Loucy (cell line): ENCODE measurements at regions not wholly inside any gene's neighbourhood (a gene's known extent, or its start where the extent isn't known, plus 50 kb on each side); places are given as distances from the start of the nearest gene placed in this dataset.

Experiments
- H2AFZ ChIP-seq: fragments of 200-600 bp; sonication (generic); 2 replicates; pipeline ENCODE4 v1.6.0; 2016; ENCODE audit warnings: antibody characterized with exemption, mild to moderate bottlenecking, low read length, moderate library complexity
- H3F3A ChIP-seq: fragments of 200-600 bp; 2 replicates; pipeline ENCODE4 v1.6.0; 2016; ENCODE audit warnings: antibody characterized with exemption, low read depth, mild to moderate bottlenecking
- H3K27me3 ChIP-seq: fragments of 200-600 bp; sonication (generic); 2 replicates; pipeline ENCODE4 v1.6.1; 2014; ENCODE audit warnings: low read length, mild to moderate bottlenecking; ENCODE audit not compliant: insufficient read depth, poor library complexity, severe bottlenecking
- H3K36me3 ChIP-seq: fragments of 200-600 bp; sonication (generic); 2 replicates; pipeline ENCODE4 v1.6.1; 2016; ENCODE audit warnings: low read length; ENCODE audit not compliant: insufficient read depth
- H3K4me1 ChIP-seq: fragments of 200-600 bp; sonication (generic); 2 replicates; pipeline ENCODE4 v1.5.1; 2014; ENCODE audit warnings: low read length, mild to moderate bottlenecking; ENCODE audit not compliant: insufficient read depth, poor library complexity, severe bottlenecking
- H3K4me2 ChIP-seq: fragments of 200-600 bp; sonication (generic); 2 replicates; pipeline ENCODE4 v1.6.0; 2014; ENCODE audit warnings: antibody characterized with exemption, low read length, low read depth, mild to moderate bottlenecking; ENCODE audit not compliant: poor library complexity, severe bottlenecking
- H3K4me3 ChIP-seq: fragments of 200-600 bp; sonication (generic); 2 replicates; pipeline ENCODE4 v1.5.1; 2014; ENCODE audit warnings: low read length, mild to moderate bottlenecking, mixed read lengths; ENCODE audit not compliant: poor library complexity, severe bottlenecking
- H3K79me2 ChIP-seq: fragments of 200-600 bp; sonication (generic); 2 replicates; pipeline ENCODE4 v1.6.1; 2014; ENCODE audit warnings: low read length; ENCODE audit not compliant: insufficient read depth
- H3K9ac ChIP-seq: fragments of 200-600 bp; sonication (generic); 2 replicates; pipeline ENCODE4 v1.6.0; 2014; ENCODE audit warnings: mild to moderate bottlenecking, low read depth, low read length, moderate library complexity; ENCODE audit not compliant: poor library complexity, severe bottlenecking
- H3K9me2 ChIP-seq: fragments of 200-600 bp; sonication (generic); replicated peaks from 2 replicates; pipeline ENCODE4 v1.6.1; 2016; ENCODE audit warnings: low read depth, low read length, mixed read lengths
- H3K9me3 ChIP-seq: fragments of 200-600 bp; sonication (generic); 2 replicates; pipeline ENCODE4 v1.6.1; 2014; ENCODE audit warnings: mild to moderate bottlenecking, antibody characterized with exemption, low read length, low read depth; ENCODE audit not compliant: insufficient read depth
- H4K20me1 ChIP-seq: fragments of 200-600 bp; sonication (generic); 2 replicates; pipeline ENCODE4 v1.6.0; 2014; ENCODE audit warnings: antibody characterized with exemption, low read length, mild to moderate bottlenecking; ENCODE audit not compliant: insufficient read depth, poor library complexity, severe bottlenecking
- EZH2phosphoT487 ChIP-seq: fragments of 200-600 bp; IDR thresholded peaks from 2 replicates; pipeline ENCODE4 v1.6.1; 2018; ENCODE audit warnings: antibody characterized with exemption, mild to moderate bottlenecking, moderate library complexity, borderline replicate concordance
- TF ChIP-seq, protein P1 (sequence below): fragments of 200-600 bp; sonication (generic); conservative IDR thresholded peaks from 2 replicates; pipeline ENCODE4 v1.5.1; 2014; ENCODE audit warnings: mild to moderate bottlenecking, antibody characterized with exemption, low read length

DNA sequence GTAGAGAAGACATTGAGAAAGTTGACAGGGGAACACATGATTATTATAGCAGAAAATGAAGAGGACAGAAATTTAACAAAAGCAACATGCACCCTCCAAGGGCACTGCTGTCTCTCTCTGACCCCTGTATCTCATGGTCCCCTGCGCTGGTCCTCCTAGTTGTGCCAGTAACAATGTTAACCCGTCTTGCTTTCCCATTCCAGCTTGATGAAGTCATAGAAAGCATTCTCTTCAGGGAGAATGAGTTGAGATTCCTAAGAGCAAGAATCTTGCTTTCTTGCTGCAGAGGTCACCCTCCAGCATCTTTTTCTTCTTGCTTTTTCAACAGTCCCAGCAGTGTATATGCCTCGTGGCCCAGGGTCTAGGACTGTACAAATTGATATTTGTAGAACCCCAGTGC lies 279.6 kb upstream of the ADAMTSL1 start:
- no peak overlapping the region for H2AFZ ChIP-seq
- no peaks in the 10 kb centered on the region for H3K4me1 ChIP-seq
- no peak overlapping the region for H3K4me2 ChIP-seq
- no peaks in the 10 kb centered on the region for H3K9me3 ChIP-seq
- no peaks in the 10 kb centered on the region for H3K36me3 ChIP-seq
- H3F3A ChIP-seq, result no peaks in the 10 kb centered on the region
- no peaks in the 10 kb centered on the region for H3K9me2 ChIP-seq
- H3K9ac ChIP-seq, result no peak overlapping the region
- no peaks in the 10 kb centered on the region for H3K27me3 ChIP-seq
- TF ChIP-seq EZH2phosphoT487, result no peak
- no peaks in the 10 kb centered on the region for H3K79me2 ChIP-seq
- no peaks in the 10 kb centered on the region for H4K20me1 ChIP-seq
- H3K4me3 ChIP-seq, result no peak overlapping the region

DNA sequence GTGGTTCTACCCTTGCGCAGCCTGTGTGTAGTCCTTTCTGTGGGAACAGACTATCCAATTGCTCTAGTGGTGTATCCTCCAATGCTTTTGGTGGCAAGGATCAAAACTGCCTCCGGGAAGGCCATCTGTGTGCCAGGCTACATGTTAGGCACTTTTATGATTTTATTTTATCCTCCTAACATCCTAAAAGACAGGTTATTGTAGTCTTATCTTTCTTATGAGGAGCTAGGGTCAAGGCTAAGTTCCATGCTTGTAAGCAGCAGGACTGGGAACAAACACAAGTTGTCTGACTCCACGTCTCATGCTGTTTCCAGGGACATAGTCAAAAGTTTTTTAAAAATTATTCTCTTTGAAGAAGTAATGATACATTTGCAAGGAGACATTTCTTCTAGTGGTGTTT lies 278.7 kb upstream of the ADAMTSL1 start:
- Histone ChIP-seq H3K9me3 (no peaks in the 10 kb centered on the region), H3F3A (no peaks in the 10 kb centered on the region), H3K27me3 (no peaks in the 10 kb centered on the region), H3K4me1 (no peaks in the 10 kb centered on the region), H3K36me3 (no peaks in the 10 kb centered on the region), H3K4me3 (no peak overlapping the region), H3K4me2 (no peak overlapping the region), H2AFZ (no peak overlapping the region), H3K9ac (no peak overlapping the region), H3K9me2 (no peaks in the 10 kb centered on the region), H4K20me1 (no peaks in the 10 kb centered on the region), H3K79me2 (no peaks in the 10 kb centered on the region)
- TF ChIP-seq EZH2phosphoT487, result no peak
- TF ChIP-seq, protein P1, sequence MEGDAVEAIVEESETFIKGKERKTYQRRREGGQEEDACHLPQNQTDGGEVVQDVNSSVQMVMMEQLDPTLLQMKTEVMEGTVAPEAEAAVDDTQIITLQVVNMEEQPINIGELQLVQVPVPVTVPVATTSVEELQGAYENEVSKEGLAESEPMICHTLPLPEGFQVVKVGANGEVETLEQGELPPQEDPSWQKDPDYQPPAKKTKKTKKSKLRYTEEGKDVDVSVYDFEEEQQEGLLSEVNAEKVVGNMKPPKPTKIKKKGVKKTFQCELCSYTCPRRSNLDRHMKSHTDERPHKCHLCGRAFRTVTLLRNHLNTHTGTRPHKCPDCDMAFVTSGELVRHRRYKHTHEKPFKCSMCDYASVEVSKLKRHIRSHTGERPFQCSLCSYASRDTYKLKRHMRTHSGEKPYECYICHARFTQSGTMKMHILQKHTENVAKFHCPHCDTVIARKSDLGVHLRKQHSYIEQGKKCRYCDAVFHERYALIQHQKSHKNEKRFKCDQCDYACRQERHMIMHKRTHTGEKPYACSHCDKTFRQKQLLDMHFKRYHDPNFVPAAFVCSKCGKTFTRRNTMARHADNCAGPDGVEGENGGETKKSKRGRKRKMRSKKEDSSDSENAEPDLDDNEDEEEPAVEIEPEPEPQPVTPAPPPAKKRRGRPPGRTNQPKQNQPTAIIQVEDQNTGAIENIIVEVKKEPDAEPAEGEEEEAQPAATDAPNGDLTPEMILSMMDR, result no peak

DNA sequence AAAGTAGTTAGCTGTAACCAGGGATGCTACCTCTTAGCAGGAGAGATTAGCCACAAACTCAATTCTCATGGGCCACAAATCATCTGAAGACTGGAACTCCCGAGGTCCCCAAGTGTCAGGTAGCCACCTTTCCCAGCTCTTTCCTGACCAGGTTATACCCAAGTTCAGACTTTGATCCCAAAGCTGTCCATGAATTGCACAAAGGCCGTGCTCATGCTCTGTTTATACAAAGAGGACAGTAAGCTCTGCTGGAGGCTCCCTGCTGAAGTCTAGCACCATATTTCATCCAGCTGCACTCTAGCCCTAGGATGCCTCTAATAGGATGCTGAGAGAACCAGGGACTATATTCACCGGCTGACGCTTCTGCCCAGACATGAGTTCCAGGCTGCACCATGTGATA lies 271.0 kb upstream of the ADAMTSL1 start:
- Histone ChIP-seq H3K4me1 (no peaks in the 10 kb centered on the region), H3F3A (no peaks in the 10 kb centered on the region), H3K9me3 (no peaks in the 10 kb centered on the region), H3K9ac (no peak overlapping the region), H3K4me3 (no peak overlapping the region), H4K20me1 (no peaks in the 10 kb centered on the region), H3K9me2 (no peaks in the 10 kb centered on the region), H2AFZ (no peak overlapping the region), H3K4me2 (no peak overlapping the region), H3K36me3 (no peaks in the 10 kb centered on the region), H3K79me2 (no peaks in the 10 kb centered on the region), H3K27me3 (no peaks in the 10 kb centered on the region)
- TF ChIP-seq, protein P1, result no peak
- no peak for TF ChIP-seq EZH2phosphoT487

DNA sequence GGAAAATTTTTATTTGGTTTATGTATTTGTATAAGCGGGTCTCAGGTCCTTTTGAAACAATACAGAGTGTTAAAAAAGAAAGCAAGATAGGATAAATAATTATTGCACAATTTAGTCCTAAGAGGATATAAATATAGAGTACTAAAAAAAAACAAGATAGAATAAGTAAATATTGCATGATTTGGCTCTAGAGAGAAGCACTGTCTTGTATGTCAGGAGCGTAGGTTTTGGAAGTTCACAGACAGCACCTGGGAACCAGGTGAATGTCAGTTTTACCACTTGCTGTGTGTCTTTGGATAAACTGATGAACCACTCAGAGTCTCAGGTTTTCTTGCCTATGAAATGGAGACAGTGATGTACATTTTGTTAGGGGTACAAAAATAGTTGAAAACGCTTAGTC lies 266.2 kb upstream of the ADAMTSL1 start:
- no peaks in the 10 kb centered on the region for H3K36me3 ChIP-seq
- H3K4me2 ChIP-seq, result no peak overlapping the region
- no peak overlapping the region for H3K9ac ChIP-seq
- TF ChIP-seq EZH2phosphoT487, result no peak
- TF ChIP-seq, protein P1, result no peak
- H3K27me3 ChIP-seq, result no peaks in the 10 kb centered on the region
- H3K4me3 ChIP-seq, result no peak overlapping the region
- H3F3A ChIP-seq, result no peaks in the 10 kb centered on the region
- H3K79me2 ChIP-seq, result no peaks in the 10 kb centered on the region
- no peak overlapping the region for H2AFZ ChIP-seq
- no peaks in the 10 kb centered on the region for H3K9me3 ChIP-seq
- H3K9me2 ChIP-seq, result no peaks in the 10 kb centered on the region
- no peaks in the 10 kb centered on the region for H4K20me1 ChIP-seq
- no peaks in the 10 kb centered on the region for H3K4me1 ChIP-seq
